Smooth muscle cell (in vitro differentiated cells): ENCODE measurements at regions not wholly inside any gene's neighbourhood (a gene's known extent, or its start where the extent isn't known, plus 50 kb on each side); places are given as distances from the start of the nearest gene placed in this dataset.

Source experiments
- DNase-seq: peaks from one replicate; lab custom pipeline; 2025; ENCODE audit not compliant: unreplicated experiment; lab: John Stamatoyannopoulos, UW
- H2AFZ ChIP-seq: fragments of 200-600 bp; sonication (generic); 2 replicates; pipeline ENCODE4 v1.6.0; 2016; ENCODE audit warnings: antibody characterized with exemption, low read depth, mild to moderate bottlenecking
- H3F3A ChIP-seq: fragments of 200-600 bp; sonication (generic); 2 replicates; pipeline ENCODE4 v1.6.0; 2017; ENCODE audit warnings: antibody characterized with exemption, low read depth
- H3K27ac ChIP-seq: fragments of 200-600 bp; sonication (generic); 2 replicates; pipeline ENCODE4 v1.5.1; 2016; ENCODE audit warnings: low read depth, mild to moderate bottlenecking
- H3K27me3 ChIP-seq: fragments of 200-600 bp; sonication (generic); 2 replicates; pipeline ENCODE4 v1.6.1; 2016; ENCODE audit warnings: low read depth, mild to moderate bottlenecking
- H3K36me3 ChIP-seq: fragments of 200-600 bp; sonication (generic); 2 replicates; pipeline ENCODE4 v1.5.1; 2016; ENCODE audit warnings: low read depth
- H3K4me1 ChIP-seq: fragments of 200-600 bp; sonication (generic); 2 replicates; pipeline ENCODE4 v1.5.1; 2016; ENCODE audit warnings: low read depth
- H3K4me2 ChIP-seq: fragments of 200-600 bp; sonication (generic); 2 replicates; pipeline ENCODE4 v1.6.0; 2016; ENCODE audit warnings: mild to moderate bottlenecking
- H3K4me3 ChIP-seq: fragments of 200-600 bp; sonication (generic); 2 replicates; pipeline ENCODE4 v1.5.1; 2016; ENCODE audit warnings: mild to moderate bottlenecking
- H3K79me2 ChIP-seq: fragments of 200-600 bp; sonication (generic); 2 replicates; pipeline ENCODE4 v1.6.0; 2016; ENCODE audit warnings: low read depth, mild to moderate bottlenecking
- H3K9ac ChIP-seq: fragments of 200-600 bp; sonication (generic); 2 replicates; pipeline ENCODE4 v1.6.0; 2016; ENCODE audit warnings: low read depth
- H3K9me3 ChIP-seq: fragments of 200-600 bp; sonication (generic); replicated peaks from 2 replicates; pipeline ENCODE4 v1.5.1; 2016; ENCODE audit warnings: low read depth
- H4K20me1 ChIP-seq: fragments of 200-600 bp; sonication (generic); 2 replicates; pipeline ENCODE4 v1.6.0; 2016; ENCODE audit warnings: low read depth
- CTCF ChIP-seq: fragments of 200-600 bp; sonication (generic); IDR thresholded peaks from 2 replicates; pipeline ENCODE4 v1.5.1; 2017; ENCODE audit warnings: borderline replicate concordance, mild to moderate bottlenecking, antibody characterized with exemption; ENCODE audit not compliant: insufficient read depth, poor library complexity, severe bottlenecking
- WGBS: methylation state at CpG from one replicate; pipeline ENCODE4 v1.1.7; 2016; ENCODE audit warnings: low lambda C conversion rate; 5-methylcytosine and 5-hydroxymethylcytosine counted together

- H3K79me2 ChIP-seq, result no peaks in the 10 kb centered on the region
- 90% methylated on average over 1 of the region's 1 CpG for WGBS
- no peaks in the 10 kb centered on the region for H3K9me3 ChIP-seq
Measured at GRCh38 chr20:24139846-24140245, 151.3 kb upstream of the GGTLC1 start.

GRCh38 chr20:24138951-24139350, 150.4 kb upstream of the GGTLC1 start:
- no peak overlapping the region for H2AFZ ChIP-seq
- no peaks in the 10 kb centered on the region for H3K4me1 ChIP-seq
- H3K4me3 ChIP-seq, result no peak overlapping the region
- no peaks in the 10 kb centered on the region for H4K20me1 ChIP-seq
- 98% methylated on average over 2 of the region's 2 CpGs for WGBS
- H3K27ac ChIP-seq, result no peak overlapping the region
- no peaks in the 10 kb centered on the region for H3K9me3 ChIP-seq
- no peaks in the 10 kb centered on the region for H3K27me3 ChIP-seq
- no peak for DNase-seq
- H3K9ac ChIP-seq, result no peak overlapping the region
- no peak for TF ChIP-seq CTCF
- H3K79me2 ChIP-seq, result no peaks in the 10 kb centered on the region
- H3K36me3 ChIP-seq, result no peaks in the 10 kb centered on the region
- H3K4me2 ChIP-seq, result no peak overlapping the region
- H3F3A ChIP-seq, result no peaks in the 10 kb centered on the region

More at GRCh38 chr20:24139846-24140245, 151.3 kb upstream of the GGTLC1 start:
- H3F3A ChIP-seq, result no peaks in the 10 kb centered on the region
- H3K27me3 ChIP-seq, result no peaks in the 10 kb centered on the region
- no peak overlapping the region for H2AFZ ChIP-seq
- no peaks in the 10 kb centered on the region for H3K4me1 ChIP-seq
- H3K4me2 ChIP-seq, result no peak overlapping the region
- no peak overlapping the region for H3K27ac ChIP-seq
- TF ChIP-seq CTCF, result no peak
- no peak overlapping the region for H3K9ac ChIP-seq
- no peaks in the 10 kb centered on the region for H3K36me3 ChIP-seq
- H3K4me3 ChIP-seq, result no peak overlapping the region
- H4K20me1 ChIP-seq, result no peaks in the 10 kb centered on the region
- DNase-seq, result no peak

GRCh38 chr20:24138196-24138857, 149.7 kb upstream of the GGTLC1 start:
- no peaks in the 10 kb centered on the region for H3K27me3 ChIP-seq
- DNase-seq, result no peak
- H3K4me3 ChIP-seq, result no peak overlapping the region
- no peak overlapping the region for H2AFZ ChIP-seq
- H3K27ac ChIP-seq, result no peak overlapping the region
- H4K20me1 ChIP-seq, result no peaks in the 10 kb centered on the region
- no peaks in the 10 kb centered on the region for H3F3A ChIP-seq
- no peaks in the 10 kb centered on the region for H3K9me3 ChIP-seq
- no peak for TF ChIP-seq CTCF
- no peak overlapping the region for H3K9ac ChIP-seq
- H3K4me2 ChIP-seq, result no peak overlapping the region
- no peaks in the 10 kb centered on the region for H3K36me3 ChIP-seq
- no peaks in the 10 kb centered on the region for H3K4me1 ChIP-seq
- 76% methylated on average over 5 of the region's 5 CpGs for WGBS
- H3K79me2 ChIP-seq, result no peaks in the 10 kb centered on the region

GRCh38 chr20:24136659-24137246, 148.2 kb upstream of the GGTLC1 start:
- no peaks in the 10 kb centered on the region for H3K79me2 ChIP-seq
- no peak for TF ChIP-seq CTCF
- no peak overlapping the region for H3K27ac ChIP-seq
- no peak overlapping the region for H2AFZ ChIP-seq
- H3K9ac ChIP-seq, result no peak overlapping the region
- no peaks in the 10 kb centered on the region for H3K27me3 ChIP-seq
- H3K36me3 ChIP-seq, result no peaks in the 10 kb centered on the region
- DNase-seq, result no peak
- no peaks in the 10 kb centered on the region for H3F3A ChIP-seq
- no peaks in the 10 kb centered on the region for H3K4me1 ChIP-seq
- H3K9me3 ChIP-seq, result no peaks in the 10 kb centered on the region
- no peak overlapping the region for H3K4me3 ChIP-seq
- H3K4me2 ChIP-seq, result no peak overlapping the region
- H4K20me1 ChIP-seq, result no peaks in the 10 kb centered on the region
- 89% methylated on average over 2 of the region's 2 CpGs for WGBS
